Neuronal stem cell (in vitro differentiated cells): ENCODE measurements at regions not wholly inside any gene's neighbourhood (a gene's known extent, or its start where the extent isn't known, plus 50 kb on each side); places are given as distances from the start of the nearest gene placed in this dataset.

Experiments
- DNase-seq: peaks from one replicate; pipeline ENCODE4 v3.0.0-alpha.2; 2013; ENCODE audit warnings: low spot score
- H2AFZ ChIP-seq: one replicate; pipeline ENCODE4 v1.6.1; 2013; ENCODE audit warnings: mild to moderate bottlenecking, low read length, inconsistent platforms
- H2AK5ac ChIP-seq: 2 replicates; pipeline ENCODE4 v1.6.1; 2013; ENCODE audit warnings: low read depth, mild to moderate bottlenecking, inconsistent platforms, low read length, moderate library complexity, mixed read lengths
- H2BK120ac ChIP-seq: 2 replicates; pipeline ENCODE4 v1.6.1; 2013; ENCODE audit warnings: low read depth, mild to moderate bottlenecking, inconsistent platforms, low read length, moderate library complexity, mixed read lengths
- H2BK12ac ChIP-seq: one replicate; pipeline ENCODE4 v1.6.1; 2013; ENCODE audit warnings: low read length, inconsistent platforms
- H2BK15ac ChIP-seq: 2 replicates; pipeline ENCODE4 v1.6.1; 2013; ENCODE audit warnings: mild to moderate bottlenecking, low read length, inconsistent platforms, mixed read lengths
- H2BK5ac ChIP-seq: one replicate; pipeline ENCODE4 v1.6.1; 2013; ENCODE audit warnings: inconsistent platforms, mild to moderate bottlenecking, low read length, moderate library complexity
- H3K14ac ChIP-seq: one replicate; pipeline ENCODE4 v1.6.1; 2013; ENCODE audit warnings: low read length, inconsistent platforms
- H3K18ac ChIP-seq: 2 replicates; pipeline ENCODE4 v1.6.1; 2013; ENCODE audit warnings: low read length, inconsistent platforms
- H3K23ac ChIP-seq: 2 replicates; pipeline ENCODE4 v1.6.1; 2013; ENCODE audit warnings: low read depth, mild to moderate bottlenecking, mixed read lengths, low read length, inconsistent platforms; ENCODE audit not compliant: poor library complexity
- H3K27ac ChIP-seq: replicated peaks from 3 replicates; pipeline ENCODE4 v1.5.1; 2013; ENCODE audit warnings: low read length, inconsistent platforms
- H3K27me3 ChIP-seq, 3 experiments: 2 replicates each; pipeline ENCODE4 v1.6.1; 2013; ENCODE audit warnings: low read length in 3 of 3, mild to moderate bottlenecking in 2 of 3, inconsistent platforms in 1 of 3, low read depth in 1 of 3, mixed read lengths in 1 of 3, moderate library complexity in 1 of 3; ENCODE audit not compliant: control insufficient read depth in 3 of 3, insufficient read depth in 3 of 3
- H3K36me3 ChIP-seq, 2 donors: replicated peaks in 1 of 2; 2 replicates each; pipeline ENCODE4 v1.6.1; 2013; ENCODE audit warnings: low read length in 2 of 2; ENCODE audit not compliant: control insufficient read depth in 2 of 2, insufficient read depth in 2 of 2
- H3K4ac ChIP-seq: 2 replicates; pipeline ENCODE4 v1.6.1; 2013; ENCODE audit warnings: inconsistent platforms, mild to moderate bottlenecking, low read length, moderate library complexity
- H3K4me1 ChIP-seq, 2 donors: 1 replicate in 1 of 2; 2 replicates in 1 of 2; pipeline ENCODE4 v1.6.1; 2013; ENCODE audit warnings: low read length in 2 of 2, low read depth in 1 of 2; ENCODE audit not compliant: control insufficient read depth in 2 of 2, insufficient read depth in 1 of 2
- H3K4me2 ChIP-seq: one replicate; pipeline ENCODE4 v1.6.1; 2013; ENCODE audit warnings: mild to moderate bottlenecking, low read length, inconsistent platforms; ENCODE audit not compliant: insufficient read depth, poor library complexity, severe bottlenecking
- H3K4me3 ChIP-seq, 2 donors: 2 replicates each; pipeline ENCODE4 v1.5.1; 2013; ENCODE audit warnings: low read length in 2 of 2, mild to moderate bottlenecking in 2 of 2, inconsistent platforms in 1 of 2, moderate library complexity in 1 of 2
- H3K79me1 ChIP-seq: one replicate; pipeline ENCODE4 v1.6.1; 2013; ENCODE audit warnings: low read depth, mild to moderate bottlenecking, inconsistent platforms, low read length, moderate library complexity
- H3K9ac ChIP-seq: one replicate; pipeline ENCODE4 v1.6.1; 2013; ENCODE audit warnings: mild to moderate bottlenecking, low read depth, low read length, inconsistent platforms; ENCODE audit not compliant: poor library complexity
- H3K9me3 ChIP-seq, 2 donors: replicated peaks in 1 of 2; 2 replicates each; pipeline versions ENCODE3 to v1.6.1; 2013; ENCODE audit warnings: low read length in 2 of 2, mild to moderate bottlenecking in 2 of 2, inconsistent platforms in 1 of 2, low read depth in 1 of 2, mixed read lengths in 1 of 2, moderate library complexity in 1 of 2; ENCODE audit not compliant: control insufficient read depth in 2 of 2, insufficient read depth in 1 of 2
- H4K8ac ChIP-seq: one replicate; pipeline ENCODE4 v1.6.1; 2013; ENCODE audit warnings: low read depth, mild to moderate bottlenecking, inconsistent platforms, low read length, moderate library complexity
- H4K91ac ChIP-seq: one replicate; pipeline ENCODE4 v1.6.1; 2013; ENCODE audit warnings: low read length, low read depth, mild to moderate bottlenecking, inconsistent platforms; ENCODE audit not compliant: poor library complexity
- WGBS, 2 donors: extraction: QIAGEN DNeasy Blood & Tissue Kit; methylation state at CpG; one replicate each; pipeline ENCODE4 v1.1.7; 2013; ENCODE audit warnings: missing lambda C conversion rate in 2 of 2, mixed read lengths in 1 of 2; ENCODE audit not compliant: insufficient read length in 2 of 2, insufficient replicate concordance in 1 of 2; ENCODE audit errors: extremely low coverage in 2 of 2; 5-methylcytosine and 5-hydroxymethylcytosine counted together

DNA sequence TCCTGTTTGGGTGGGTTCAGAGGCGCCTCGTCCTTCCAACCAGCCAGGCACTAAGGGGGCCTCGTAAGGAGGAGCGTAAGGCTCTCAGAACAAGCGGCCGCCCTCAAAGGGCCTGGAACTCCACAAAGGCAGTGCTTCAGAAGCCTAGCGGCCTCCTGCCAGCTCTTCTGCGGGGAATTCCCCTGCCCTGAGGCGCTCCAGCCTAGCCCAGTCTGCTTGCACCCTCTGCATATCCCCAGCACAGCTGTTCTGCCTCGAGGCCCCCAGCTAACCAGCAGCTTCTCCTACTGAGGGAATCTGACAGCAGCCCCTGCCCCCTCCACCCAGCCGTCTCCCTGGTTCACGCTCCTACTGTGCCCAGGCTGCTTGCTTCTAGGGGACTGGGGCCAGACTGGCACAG lies 265.9 kb downstream of the TFCP2L1 start:
- Histone ChIP-seq H4K91ac (no peak overlapping the region), H2AFZ (peak overlapping the region; percentile 73), H3K4me3 (no peak overlapping the region), H3K4me1 (peaks cover 0 to 12% of the 10 kb centered on the region in 2 donors), H3K18ac (peak overlapping the region; percentile 91), H3K9ac (no peak overlapping the region), H3K79me1 (peaks cover 2% of the 10 kb centered on the region), H2BK120ac (no peak overlapping the region), H3K4ac (no peak overlapping the region), H3K9me3 (peaks cover 0 to 2% of the 10 kb centered on the region in 2 donors), H2BK15ac (peak overlapping the region; percentile 30), H2BK5ac (peak overlapping the region; percentile 79), H3K27ac (peak overlapping the region; percentile 42), H3K4me2 (no peak overlapping the region), H3K14ac (peak overlapping the region; percentile 41), H3K27me3 (peaks cover 0 to 6% (median 2%) of the 10 kb centered on the region in 3 experiments), H2BK12ac (no peak overlapping the region), H3K23ac (no peak overlapping the region), H3K36me3 (no peaks in the 10 kb centered on the region), H4K8ac (peak overlapping the region; percentile 70), H2AK5ac (peak overlapping the region; percentile 3)
- DNase-seq, result no peak
- no CpG with 5 or more reads among the region's 12 CpGs for WGBS, 2 donors

GRCh38 chr2:121019756-121020155 lies 265.2 kb downstream of the TFCP2L1 start:
- H3K4ac ChIP-seq, result no peak overlapping the region
- H4K91ac ChIP-seq, result no peak overlapping the region
- H3K27me3 ChIP-seq, result peaks cover 0 to 6% (median 2%) of the 10 kb centered on the region in 3 experiments
- H3K79me1 ChIP-seq, result peaks cover 2% of the 10 kb centered on the region
- H3K4me2 ChIP-seq, result no peak overlapping the region
- no peaks in the 10 kb centered on the region for H3K36me3 ChIP-seq
- H3K9me3 ChIP-seq, result peaks cover 0 to 3% of the 10 kb centered on the region in 2 donors
- no peak overlapping the region for H4K8ac ChIP-seq
- no peak overlapping the region for H3K4me3 ChIP-seq
- H2BK15ac ChIP-seq, result peak overlapping the region; percentile 69
- H3K14ac ChIP-seq, result no peak overlapping the region
- no CpG with 5 or more reads among the region's 7 CpGs for WGBS, 2 donors
- H3K4me1 ChIP-seq, result peaks cover 0 to 12% of the 10 kb centered on the region in 2 donors
- no peak overlapping the region for H2BK5ac ChIP-seq
- no peak overlapping the region for H2AFZ ChIP-seq
- H2BK120ac ChIP-seq, result no peak overlapping the region
- no peak overlapping the region for H3K9ac ChIP-seq
- H3K27ac ChIP-seq, result no peak overlapping the region
- no peak for DNase-seq
- H3K23ac ChIP-seq, result no peak overlapping the region
- no peak overlapping the region for H3K18ac ChIP-seq
- no peak overlapping the region for H2AK5ac ChIP-seq
- peak overlapping the region; percentile 75 for H2BK12ac ChIP-seq

- Histone ChIP-seq H3K4ac (no peak overlapping the region), H3K27me3 (peaks cover 0 to 4% (median 0%) of the 10 kb centered on the region in 3 experiments), H2BK15ac (no peak overlapping the region), H4K8ac (no peak overlapping the region), H3K18ac (peak overlapping the region; percentile 71), H3K36me3 (no peaks in the 10 kb centered on the region), H2BK120ac (no peak overlapping the region), H2AFZ (no peak overlapping the region), H2BK5ac (no peak overlapping the region), H3K9ac (no peak overlapping the region), H2BK12ac (no peak overlapping the region), H3K9me3 (peaks cover 0 to 3% of the 10 kb centered on the region in 2 donors), H3K4me3 (peak overlapping the region in 1 of 2 donors; percentile 31), H3K79me1 (peaks cover 2% of the 10 kb centered on the region), H4K91ac (no peak overlapping the region), H3K4me2 (no peak overlapping the region), H2AK5ac (no peak overlapping the region), H3K4me1 (peaks cover 0 to 12% of the 10 kb centered on the region in 2 donors), H3K14ac (no peak overlapping the region), H3K27ac (no peak overlapping the region), H3K23ac (no peak overlapping the region)
- DNase-seq, result no peak
- no CpG with 5 or more reads among the region's 7 CpGs for WGBS, 2 donors
Measured at GRCh38 chr2:121021685-121022084, 263.3 kb downstream of the TFCP2L1 start.

- Histone ChIP-seq H3K4me1 (peaks cover 0 to 2% of the 10 kb centered on the region in 2 donors), H3K4me2 (no peak overlapping the region), H4K8ac (no peak overlapping the region), H3K4ac (no peak overlapping the region), H2BK12ac (no peak overlapping the region), H3K9me3 (peaks cover 0 to 3% of the 10 kb centered on the region in 2 donors), H3K9ac (no peak overlapping the region), H3K18ac (no peak overlapping the region), H3K79me1 (peaks cover 2% of the 10 kb centered on the region), H4K91ac (no peak overlapping the region), H2BK15ac (no peak overlapping the region), H2AFZ (no peak overlapping the region), H2AK5ac (no peak overlapping the region), H3K23ac (no peak overlapping the region), H3K4me3 (no peak overlapping the region), H2BK120ac (no peak overlapping the region), H3K36me3 (no peaks in the 10 kb centered on the region), H3K27ac (no peak overlapping the region), H2BK5ac (no peak overlapping the region), H3K27me3 (peaks cover 0 to 32% (median 4%) of the 10 kb centered on the region in 3 experiments), H3K14ac (no peak overlapping the region)
- no peak for DNase-seq
- no CpG with 5 or more reads among the region's 1 CpG for WGBS, 2 donors
Measured at GRCh38 chr2:121028577-121028976, 256.4 kb downstream of the TFCP2L1 start.
